Uterus (tissue), 2 donors: ENCODE measurements at regions not wholly inside any gene's neighbourhood (a gene's known extent, or its start where the extent isn't known, plus 50 kb on each side); places are given as distances from the start of the nearest gene placed in this dataset.

Experiments
- POLR2A ChIP-seq, 2 donors: fragments of 450-650 bp; IDR thresholded peaks; one replicate each; pipeline ENCODE4 v1.6.1; 2016; ENCODE audit warnings: antibody characterized with exemption in 2 of 2, mild to moderate bottlenecking in 1 of 2, moderate library complexity in 1 of 2
- TF ChIP-seq, protein P1 (sequence below), 4 experiments: fragments of 200-600 bp in 2 of 4; fragments of 450-650 bp in 2 of 4; sonication (generic) in 2 of 4; IDR thresholded peaks; one replicate each; pipeline ENCODE4 v1.5.1; 2016 to 2019; ENCODE audit warnings: antibody characterized with exemption in 4 of 4, mild to moderate bottlenecking in 2 of 4, moderate library complexity in 1 of 4

DNA sequence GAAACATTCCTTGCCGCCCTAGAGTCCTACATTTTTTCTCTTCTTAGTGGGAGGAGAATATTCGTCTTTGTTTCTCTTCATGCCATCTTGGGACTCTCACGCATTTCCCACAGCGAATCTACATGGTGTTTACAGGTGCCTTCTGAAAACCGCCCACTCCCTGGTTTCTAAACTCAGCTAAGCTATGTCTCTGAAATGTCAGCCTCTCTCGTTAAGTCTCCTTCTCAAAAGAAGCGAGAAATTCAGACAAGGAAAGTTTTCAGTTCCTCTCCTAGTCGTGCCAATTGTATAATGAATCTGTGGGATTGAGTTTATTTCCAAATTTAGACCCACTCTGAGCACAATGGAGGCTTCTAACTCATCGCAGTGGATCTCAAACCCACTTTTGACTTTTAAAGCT lies 186.8 kb upstream of the NFIB start:
- TF ChIP-seq, protein P1, sequence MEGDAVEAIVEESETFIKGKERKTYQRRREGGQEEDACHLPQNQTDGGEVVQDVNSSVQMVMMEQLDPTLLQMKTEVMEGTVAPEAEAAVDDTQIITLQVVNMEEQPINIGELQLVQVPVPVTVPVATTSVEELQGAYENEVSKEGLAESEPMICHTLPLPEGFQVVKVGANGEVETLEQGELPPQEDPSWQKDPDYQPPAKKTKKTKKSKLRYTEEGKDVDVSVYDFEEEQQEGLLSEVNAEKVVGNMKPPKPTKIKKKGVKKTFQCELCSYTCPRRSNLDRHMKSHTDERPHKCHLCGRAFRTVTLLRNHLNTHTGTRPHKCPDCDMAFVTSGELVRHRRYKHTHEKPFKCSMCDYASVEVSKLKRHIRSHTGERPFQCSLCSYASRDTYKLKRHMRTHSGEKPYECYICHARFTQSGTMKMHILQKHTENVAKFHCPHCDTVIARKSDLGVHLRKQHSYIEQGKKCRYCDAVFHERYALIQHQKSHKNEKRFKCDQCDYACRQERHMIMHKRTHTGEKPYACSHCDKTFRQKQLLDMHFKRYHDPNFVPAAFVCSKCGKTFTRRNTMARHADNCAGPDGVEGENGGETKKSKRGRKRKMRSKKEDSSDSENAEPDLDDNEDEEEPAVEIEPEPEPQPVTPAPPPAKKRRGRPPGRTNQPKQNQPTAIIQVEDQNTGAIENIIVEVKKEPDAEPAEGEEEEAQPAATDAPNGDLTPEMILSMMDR (IDR thresholded peaks at IDR 0.05), result no peak
- no peak for TF ChIP-seq POLR2A (IDR thresholded peaks at IDR 0.05)
